IPS-18a (cell line): ENCODE measurements at regions not wholly inside any gene's neighbourhood (a gene's known extent, or its start where the extent isn't known, plus 50 kb on each side); places are given as distances from the start of the nearest gene placed in this dataset.

Experiments
- H3K27ac ChIP-seq: one replicate; pipeline ENCODE4 v1.5.1; 2013; ENCODE audit warnings: low read length
- H3K27me3 ChIP-seq: one replicate; pipeline ENCODE4 v1.6.1; 2013; ENCODE audit warnings: mild to moderate bottlenecking, low read length; ENCODE audit not compliant: control insufficient read depth, insufficient read depth
- H3K36me3 ChIP-seq: one replicate; pipeline ENCODE4 v1.6.1; 2013; ENCODE audit warnings: low read depth, low read length; ENCODE audit not compliant: control insufficient read depth
- H3K4me1 ChIP-seq: one replicate; pipeline ENCODE4 v1.6.1; 2013; ENCODE audit warnings: low read depth, low read length; ENCODE audit not compliant: control insufficient read depth
- H3K4me3 ChIP-seq: one replicate; pipeline ENCODE4 v1.5.1; 2013; ENCODE audit warnings: low read length
- H3K9ac ChIP-seq: one replicate; pipeline ENCODE4 v1.6.1; 2013; ENCODE audit warnings: mild to moderate bottlenecking, low read length, moderate library complexity
- H3K9me3 ChIP-seq: one replicate; pipeline ENCODE4 v1.6.1; 2013; ENCODE audit warnings: low read depth, low read length; ENCODE audit not compliant: control insufficient read depth

DNA sequence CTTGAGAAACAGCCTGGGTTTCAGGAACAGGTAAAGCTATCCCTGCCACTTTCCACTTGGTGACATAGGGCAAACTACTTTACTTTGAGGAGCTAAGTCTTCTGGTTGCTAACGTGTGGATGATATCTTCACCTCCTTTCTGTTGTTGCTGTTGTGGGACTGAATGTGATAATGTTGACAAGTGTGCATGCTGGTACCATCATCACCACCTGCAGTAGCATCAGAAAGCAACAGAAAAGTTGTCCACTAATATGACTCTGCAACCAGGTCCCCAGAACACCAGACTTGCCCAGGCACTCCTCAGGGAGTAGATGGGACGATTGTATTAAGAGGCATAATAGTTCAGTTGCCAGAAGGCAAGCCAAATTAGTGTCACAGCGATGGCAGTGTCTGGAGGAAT, 203.2 kb upstream of the MCTP2 start:
- H3K4me3 ChIP-seq = no peak overlapping the region
- no peaks in the 10 kb centered on the region for H3K36me3 ChIP-seq
- H3K9me3 ChIP-seq = no peaks in the 10 kb centered on the region
- H3K27ac ChIP-seq = no peak overlapping the region
- H3K4me1 ChIP-seq = no peaks in the 10 kb centered on the region
- no peaks in the 10 kb centered on the region for H3K27me3 ChIP-seq
- H3K9ac ChIP-seq = no peak overlapping the region

DNA sequence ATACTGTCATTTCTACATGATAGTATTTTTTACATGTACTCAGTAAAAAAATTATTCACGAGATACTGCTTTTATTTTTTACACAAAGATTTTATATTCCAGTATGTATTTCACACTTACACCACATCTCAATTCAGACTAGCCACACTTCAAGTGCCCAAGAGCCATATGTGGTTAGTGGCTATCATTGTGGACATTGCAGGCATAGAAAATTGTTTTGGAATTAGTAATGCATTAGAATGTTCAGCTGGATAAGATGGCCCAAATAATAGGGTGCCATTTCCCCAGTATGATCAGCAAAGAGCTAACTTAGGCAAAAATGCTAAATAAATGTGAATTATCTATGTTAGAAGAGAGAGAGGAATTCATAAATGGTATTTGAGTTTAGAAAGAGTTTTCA, 203.8 kb upstream of the MCTP2 start:
- Histone ChIP-seq H3K36me3 (no peaks in the 10 kb centered on the region), H3K9ac (no peak overlapping the region), H3K9me3 (no peaks in the 10 kb centered on the region), H3K27ac (no peak overlapping the region), H3K4me3 (no peak overlapping the region), H3K27me3 (no peaks in the 10 kb centered on the region), H3K4me1 (no peaks in the 10 kb centered on the region)

DNA sequence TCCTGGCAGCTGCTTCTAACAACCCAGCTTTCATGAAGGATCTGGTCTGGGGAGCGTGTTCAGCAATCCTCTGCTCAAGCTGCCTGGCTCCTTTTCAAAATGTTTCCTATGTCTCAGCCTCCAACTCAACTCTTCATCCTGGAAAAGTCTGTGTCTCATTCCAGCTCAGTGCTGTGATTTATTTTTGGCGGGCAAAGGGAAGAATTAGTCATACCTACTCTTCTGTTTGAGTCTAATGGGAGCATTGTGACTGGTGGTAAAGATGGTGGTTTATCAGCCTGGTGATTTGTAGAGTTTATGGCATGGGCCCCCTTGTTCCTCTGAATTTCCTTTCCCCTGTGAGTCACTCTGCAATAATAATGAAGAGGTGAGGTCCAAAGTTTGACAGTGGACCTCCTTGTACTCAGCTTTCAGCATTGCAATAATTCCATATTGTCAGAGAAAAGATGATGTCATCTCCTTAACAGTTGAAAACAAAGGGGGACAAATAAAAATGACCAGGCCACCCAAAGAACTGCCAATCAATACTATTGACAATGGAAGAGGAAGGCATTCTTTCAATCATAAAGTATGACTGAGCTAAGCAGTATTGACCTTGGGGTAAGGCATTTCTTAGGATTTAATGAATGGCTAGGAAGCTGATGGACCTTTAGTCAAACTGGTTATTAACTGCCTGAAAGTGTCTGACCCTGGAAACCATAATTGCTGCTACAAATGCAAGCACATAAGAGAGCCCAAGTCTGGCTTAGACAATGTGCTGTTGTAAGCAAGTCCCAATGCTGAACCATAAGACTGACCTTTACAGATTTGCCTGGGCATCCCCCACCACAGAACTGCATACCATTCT, 204.7 kb upstream of the MCTP2 start:
- H3K4me1 ChIP-seq = no peaks in the 10 kb centered on the region
- H3K9ac ChIP-seq = no peak overlapping the region
- no peaks in the 10 kb centered on the region for H3K36me3 ChIP-seq
- no peak overlapping the region for H3K27ac ChIP-seq
- no peaks in the 10 kb centered on the region for H3K27me3 ChIP-seq
- H3K4me3 ChIP-seq = no peak overlapping the region
- H3K9me3 ChIP-seq = no peaks in the 10 kb centered on the region

DNA sequence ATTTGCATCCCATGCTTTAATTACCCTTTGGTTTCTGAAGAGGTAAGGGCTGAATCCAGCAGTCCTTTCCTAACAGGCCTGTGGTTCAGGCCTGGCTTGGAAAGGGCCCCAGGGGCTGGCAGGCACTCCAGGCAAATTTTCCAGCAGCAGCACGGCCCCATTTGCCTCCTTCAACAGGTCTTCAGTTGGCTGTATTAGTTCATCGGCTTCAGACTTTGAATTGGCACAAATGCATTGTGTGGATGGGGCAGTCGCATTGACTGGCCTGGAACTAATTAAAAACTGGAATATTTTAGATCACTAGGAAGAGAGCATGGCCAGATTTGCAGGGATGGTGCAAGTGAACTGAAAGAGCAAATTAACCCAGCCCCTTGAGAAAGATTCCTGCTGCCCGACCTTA, 207.8 kb upstream of the MCTP2 start:
- no peak overlapping the region for H3K27ac ChIP-seq

DNA sequence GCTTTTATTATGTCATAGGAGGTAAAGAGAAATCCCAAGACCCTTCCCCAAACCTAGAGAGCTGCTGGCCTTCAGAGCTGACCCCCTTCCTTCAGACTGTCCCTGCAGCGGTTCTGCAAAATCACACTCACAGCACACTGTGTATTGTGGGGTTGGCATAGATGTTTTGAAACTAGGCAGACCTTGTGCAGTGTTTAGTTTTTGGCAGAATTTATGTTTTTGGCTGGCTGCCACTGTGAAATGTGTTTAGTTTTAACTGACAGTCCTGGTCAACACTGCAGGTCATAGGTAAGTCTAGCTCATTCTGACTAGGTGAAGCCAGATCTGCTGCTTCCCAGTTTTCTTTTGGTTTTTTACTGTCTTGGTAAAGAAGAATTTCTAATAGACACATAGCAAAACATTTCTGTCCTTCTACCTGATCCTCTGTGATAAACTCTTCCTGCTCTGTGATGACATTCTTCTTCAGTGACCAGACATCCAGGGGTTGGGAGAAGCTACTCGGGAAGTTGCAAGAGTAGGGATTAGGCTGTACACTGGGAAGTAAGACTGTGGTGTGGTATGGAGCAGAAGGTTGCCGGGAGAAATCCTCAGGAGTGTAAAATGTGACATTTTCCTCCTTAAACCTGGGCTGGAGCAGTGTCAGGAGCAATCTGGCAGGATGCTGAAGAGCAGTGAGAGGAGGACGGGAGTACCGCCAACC, 209.6 kb upstream of the MCTP2 start:
- no peaks in the 10 kb centered on the region for H3K36me3 ChIP-seq
- no peak overlapping the region for H3K4me3 ChIP-seq
- no peak overlapping the region for H3K9ac ChIP-seq
- no peak overlapping the region for H3K27ac ChIP-seq
- no peaks in the 10 kb centered on the region for H3K9me3 ChIP-seq
- H3K4me1 ChIP-seq = no peaks in the 10 kb centered on the region
- no peaks in the 10 kb centered on the region for H3K27me3 ChIP-seq

More for the DNA sequence above, 207.8 kb upstream of the MCTP2 start:
- Histone ChIP-seq H3K4me3 (no peak overlapping the region), H3K36me3 (no peaks in the 10 kb centered on the region), H3K9me3 (no peaks in the 10 kb centered on the region), H3K27me3 (no peaks in the 10 kb centered on the region), H3K4me1 (no peaks in the 10 kb centered on the region), H3K9ac (no peak overlapping the region)

DNA sequence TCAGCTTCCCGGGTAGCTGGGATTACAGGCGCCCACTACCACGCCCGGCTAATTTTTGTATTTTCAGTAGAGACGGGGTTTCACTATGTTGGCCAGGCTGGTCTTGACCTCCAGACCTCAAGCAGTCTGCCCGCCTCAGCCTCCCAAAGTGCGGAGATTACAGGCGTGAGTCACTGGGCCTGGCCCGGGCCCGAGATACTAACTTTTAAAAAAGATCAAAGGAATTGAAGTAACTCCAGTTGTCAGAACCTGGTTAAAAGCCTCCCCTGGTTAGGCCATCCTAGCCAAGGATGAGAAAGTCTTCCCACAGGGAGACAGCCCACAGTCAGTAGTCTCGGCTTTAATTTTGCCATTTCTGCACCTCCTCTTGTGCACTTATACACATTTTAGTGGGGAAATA, 212.3 kb upstream of the MCTP2 start:
- no peak overlapping the region for H3K9ac ChIP-seq
- no peaks in the 10 kb centered on the region for H3K9me3 ChIP-seq
- H3K36me3 ChIP-seq = no peaks in the 10 kb centered on the region
- no peak overlapping the region for H3K27ac ChIP-seq
- no peaks in the 10 kb centered on the region for H3K27me3 ChIP-seq
- no peak overlapping the region for H3K4me3 ChIP-seq
- no peaks in the 10 kb centered on the region for H3K4me1 ChIP-seq

DNA sequence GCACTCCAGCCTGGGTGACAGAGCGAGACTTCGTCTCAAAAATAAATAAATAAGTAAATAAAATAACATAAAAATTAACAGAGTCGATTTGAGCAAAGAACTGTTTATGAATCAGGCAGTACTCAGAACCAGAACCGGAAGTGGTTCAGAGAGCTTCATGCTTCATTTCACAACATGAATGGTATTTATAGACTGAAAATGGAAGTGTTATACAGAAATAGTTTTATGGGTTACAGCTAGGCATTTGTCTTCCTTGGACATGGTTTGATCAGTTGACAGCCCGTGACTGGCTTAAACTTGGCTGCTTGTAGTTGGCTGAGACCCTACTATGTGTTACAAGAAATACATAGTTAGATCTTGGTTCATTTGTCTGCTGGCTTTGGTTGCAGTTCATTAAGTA, 216.0 kb upstream of the MCTP2 start:
- H3K27me3 ChIP-seq = no peaks in the 10 kb centered on the region

DNA sequence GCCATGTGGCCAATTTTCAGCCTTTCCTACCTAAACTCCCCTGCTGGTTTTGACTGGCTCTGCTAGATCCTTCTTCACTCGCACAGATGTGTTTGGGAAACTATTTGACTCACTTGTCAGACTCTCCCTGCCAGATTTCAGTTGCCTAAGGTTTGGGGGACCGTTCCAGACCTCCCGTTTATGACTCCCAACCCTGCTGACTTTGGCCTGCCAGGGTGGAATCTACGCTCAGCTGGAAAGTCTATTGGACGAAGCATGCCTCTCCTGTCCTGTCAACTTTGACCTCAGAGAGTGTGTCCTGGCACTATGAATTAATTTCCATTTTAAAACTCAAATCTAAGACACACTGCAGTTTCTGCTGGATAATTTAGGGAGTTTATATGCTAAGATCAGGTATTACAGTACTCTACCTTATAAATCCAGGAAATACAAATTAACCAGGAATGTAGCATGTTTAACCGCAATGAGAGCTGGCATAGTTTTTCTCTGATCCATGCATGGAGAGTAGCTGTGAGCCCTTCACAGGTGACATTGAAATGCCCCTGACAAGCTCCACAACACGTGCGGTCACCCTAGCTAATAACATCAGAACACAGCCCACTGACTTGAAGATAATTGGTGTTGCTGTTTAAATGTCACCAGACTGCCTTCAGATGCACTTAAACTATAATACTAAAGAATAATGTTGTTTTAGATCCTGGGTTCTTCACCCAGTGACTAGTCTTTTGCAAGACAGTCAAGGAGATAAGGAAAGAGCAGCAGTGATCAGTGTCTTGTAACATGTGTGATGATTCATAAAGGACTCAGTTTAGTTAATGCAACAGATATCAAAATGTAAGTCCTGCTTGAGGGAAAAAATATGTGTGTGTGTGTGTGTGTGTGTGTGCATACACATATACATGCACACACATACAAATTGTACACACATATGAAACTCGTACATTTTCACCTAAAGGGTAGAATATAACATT, 223.0 kb upstream of the MCTP2 start:
- Histone ChIP-seq H3K9me3 (no peaks in the 10 kb centered on the region), H3K36me3 (no peaks in the 10 kb centered on the region), H3K27me3 (no peaks in the 10 kb centered on the region), H3K4me3 (no peak overlapping the region), H3K4me1 (peaks cover 20% of the 10 kb centered on the region), H3K9ac (no peak overlapping the region), H3K27ac (no peak overlapping the region)

More for the DNA sequence above, 216.0 kb upstream of the MCTP2 start:
- no peak overlapping the region for H3K4me3 ChIP-seq
- no peak overlapping the region for H3K27ac ChIP-seq
- H3K9ac ChIP-seq = no peak overlapping the region
- no peaks in the 10 kb centered on the region for H3K36me3 ChIP-seq
- no peaks in the 10 kb centered on the region for H3K9me3 ChIP-seq
- peaks cover 19% of the 10 kb centered on the region for H3K4me1 ChIP-seq

DNA sequence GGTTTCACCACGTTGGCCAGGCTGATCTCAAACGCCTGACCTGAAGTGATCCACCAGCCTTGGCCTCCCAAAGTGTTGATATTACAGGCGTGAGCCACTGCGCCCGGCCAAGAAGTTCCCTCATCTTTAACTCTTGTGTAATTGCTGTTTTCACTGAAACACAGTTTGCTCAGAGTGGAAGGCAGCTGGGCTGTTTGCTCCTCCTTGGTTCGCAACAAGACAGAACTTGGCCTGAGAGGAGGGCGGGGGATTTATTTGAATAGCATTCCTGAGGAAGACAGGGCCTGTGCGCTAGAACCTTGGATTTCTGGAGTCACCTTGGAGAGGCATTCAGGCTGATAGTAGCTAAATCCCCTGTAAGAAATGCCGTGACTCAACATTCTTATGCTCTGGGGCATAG, 226.7 kb upstream of the MCTP2 start:
- Histone ChIP-seq H3K4me3 (no peak overlapping the region), H3K9ac (no peak overlapping the region), H3K4me1 (no peaks in the 10 kb centered on the region), H3K27ac (no peak overlapping the region), H3K36me3 (no peaks in the 10 kb centered on the region), H3K9me3 (no peaks in the 10 kb centered on the region), H3K27me3 (no peaks in the 10 kb centered on the region)

DNA sequence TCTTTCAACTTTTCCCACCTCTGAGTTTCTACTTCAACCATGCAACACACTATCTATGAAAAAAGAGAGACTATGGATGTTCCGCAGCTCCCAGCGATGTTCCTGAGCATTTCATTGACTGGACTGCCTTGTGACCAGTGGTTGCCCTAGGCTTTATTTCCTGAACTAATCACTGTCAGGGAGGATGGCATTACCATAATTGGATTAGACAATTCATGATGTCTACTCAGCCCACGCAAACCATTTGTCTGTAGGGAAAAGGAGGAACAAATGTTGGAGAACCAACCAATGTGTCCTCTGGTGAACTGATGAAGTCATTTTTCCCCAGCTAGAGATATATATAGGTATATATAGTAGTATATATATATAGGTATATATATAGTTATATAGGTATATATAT, 229.3 kb upstream of the MCTP2 start:
- no peaks in the 10 kb centered on the region for H3K27me3 ChIP-seq

DNA sequence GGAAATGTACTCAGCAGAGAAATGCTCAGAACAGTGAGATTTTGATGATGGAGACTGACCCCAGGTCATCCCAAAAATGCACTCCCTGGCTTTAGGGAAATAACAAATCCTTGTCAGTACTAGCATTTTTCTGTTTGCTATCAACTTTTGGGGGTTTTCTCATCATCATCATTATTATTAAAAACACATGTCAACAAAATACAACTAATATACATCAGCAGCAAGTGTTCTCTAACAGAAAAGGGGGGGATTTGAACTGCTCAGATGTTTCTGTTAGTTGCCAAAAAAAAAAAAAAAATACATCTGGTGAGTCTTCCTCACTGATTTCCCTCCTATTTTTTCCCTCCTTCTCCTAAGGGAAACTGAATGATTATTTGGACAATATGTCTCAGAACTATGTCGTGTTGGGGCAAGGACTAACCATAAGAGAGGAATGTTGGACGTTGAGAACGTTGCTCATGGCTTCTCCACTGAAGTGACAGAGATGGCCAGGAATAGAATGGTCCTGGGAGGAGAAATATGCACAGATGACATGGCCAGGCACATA, 230.0 kb upstream of the MCTP2 start:
- H3K27ac ChIP-seq = no peak overlapping the region
- H3K36me3 ChIP-seq = no peaks in the 10 kb centered on the region
- H3K9ac ChIP-seq = no peak overlapping the region
- no peaks in the 10 kb centered on the region for H3K9me3 ChIP-seq
- no peaks in the 10 kb centered on the region for H3K27me3 ChIP-seq
- no peaks in the 10 kb centered on the region for H3K4me1 ChIP-seq
- H3K4me3 ChIP-seq = no peak overlapping the region

More for the DNA sequence above, 229.3 kb upstream of the MCTP2 start:
- Histone ChIP-seq H3K27ac (no peak overlapping the region), H3K4me1 (no peaks in the 10 kb centered on the region), H3K4me3 (no peak overlapping the region), H3K36me3 (no peaks in the 10 kb centered on the region), H3K9me3 (no peaks in the 10 kb centered on the region), H3K9ac (no peak overlapping the region)
